ENCODE measurements at regions not wholly inside any gene's neighbourhood (a gene's known extent, or its start where the extent isn't known, plus 50 kb on each side); places are given as distances from the start of the nearest gene placed in this dataset.

DNA sequence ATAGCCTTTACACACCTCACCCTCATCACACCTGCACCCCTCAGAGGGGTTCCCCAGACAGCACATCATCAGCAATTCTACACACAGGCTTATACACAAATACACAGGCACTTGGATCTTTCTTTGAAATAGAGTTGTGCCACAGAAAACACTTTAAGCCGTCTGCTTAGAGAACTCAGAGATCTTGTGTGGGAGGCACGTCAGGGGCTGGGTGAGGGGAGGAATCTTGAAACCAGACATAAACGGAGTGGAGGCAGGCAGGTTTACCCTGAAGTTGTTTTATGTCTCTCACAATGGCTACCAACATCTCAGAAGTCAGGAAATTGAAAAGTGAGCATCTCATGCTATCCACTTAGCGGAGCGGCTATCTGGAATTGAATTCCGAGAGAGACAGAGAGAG, 151.9 kb upstream of the GJB5 start:
- no peaks in the 10 kb centered on the region for H3K36me3 ChIP-seq (ENCODE audit: control insufficient read depth in 1 of 2, insufficient read depth in 2 of 2, low read length in 2 of 2)
- ChIA-PET RAD21 (ENCODE audit: low non-redundant PET in 1 of 2, low total read pairs in 2 of 2, uncharacterized antibody in 2 of 2, unreplicated experiment in 2 of 2) (no interaction called here), POLR2A (no interaction called here), CTCF (no interaction called here)
- no peak overlapping the region for H3K9ac ChIP-seq (ENCODE audit: low read length)
- DNase-seq (ENCODE audit: low read depth, low spot score) (no peak), ATAC-seq (no peak)
- no peaks in the 10 kb centered on the region for H3K9me2 ChIP-seq (ENCODE audit: insufficient read depth)
- TF ChIP-seq ELF1 (IDR thresholded peaks at IDR 0.05; ENCODE audit: borderline replicate concordance, low read depth) (no peak), SIN3A (IDR thresholded peaks at IDR 0.05; ENCODE audit: low read depth) (no peak), POLR2A (IDR thresholded peaks at IDR 0.05; ENCODE audit: borderline replicate concordance, extremely low read depth, insufficient read depth, insufficient read length) (no peak), RAD21 (IDR thresholded peaks at IDR 0.05; ENCODE audit: low read depth) (no peak), ZFX (IDR thresholded peaks at IDR 0.05) (no peak), EZH2 (IDR thresholded peaks at IDR 0.05) (no peak), JUND (IDR thresholded peaks at IDR 0.05) (no peak), POLR2AphosphoS5 (IDR thresholded peaks at IDR 0.05; ENCODE audit: low read depth, low read length) (no peak), FOSL1 (IDR thresholded peaks at IDR 0.05; ENCODE audit: low read depth) (no peak), EZH2phosphoT487 (IDR thresholded peaks at IDR 0.05; ENCODE audit: borderline replicate concordance) (no peak), ZNF274 (IDR thresholded peaks at IDR 0.05; ENCODE audit: low read depth, low read length) (no peak), CBX3 (IDR thresholded peaks at IDR 0.05; ENCODE audit: low read depth) (no peak), SRF (IDR thresholded peaks at IDR 0.05; ENCODE audit: low read depth) (no peak), SP1 (IDR thresholded peaks at IDR 0.05; ENCODE audit: low read depth) (no peak), CEBPB (IDR thresholded peaks at IDR 0.05; ENCODE audit: low read depth) (no peak), YY1 (IDR thresholded peaks at IDR 0.05; ENCODE audit: extremely low read depth, insufficient replicate concordance, low read depth, low read length) (no peak)
- TF ChIP-seq, protein P1, sequence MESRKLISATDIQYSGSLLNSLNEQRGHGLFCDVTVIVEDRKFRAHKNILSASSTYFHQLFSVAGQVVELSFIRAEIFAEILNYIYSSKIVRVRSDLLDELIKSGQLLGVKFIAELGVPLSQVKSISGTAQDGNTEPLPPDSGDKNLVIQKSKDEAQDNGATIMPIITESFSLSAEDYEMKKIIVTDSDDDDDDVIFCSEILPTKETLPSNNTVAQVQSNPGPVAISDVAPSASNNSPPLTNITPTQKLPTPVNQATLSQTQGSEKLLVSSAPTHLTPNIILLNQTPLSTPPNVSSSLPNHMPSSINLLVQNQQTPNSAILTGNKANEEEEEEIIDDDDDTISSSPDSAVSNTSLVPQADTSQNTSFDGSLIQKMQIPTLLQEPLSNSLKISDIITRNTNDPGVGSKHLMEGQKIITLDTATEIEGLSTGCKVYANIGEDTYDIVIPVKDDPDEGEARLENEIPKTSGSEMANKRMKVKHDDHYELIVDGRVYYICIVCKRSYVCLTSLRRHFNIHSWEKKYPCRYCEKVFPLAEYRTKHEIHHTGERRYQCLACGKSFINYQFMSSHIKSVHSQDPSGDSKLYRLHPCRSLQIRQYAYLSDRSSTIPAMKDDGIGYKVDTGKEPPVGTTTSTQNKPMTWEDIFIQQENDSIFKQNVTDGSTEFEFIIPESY (IDR thresholded peaks at IDR 0.05; ENCODE audit: extremely low read depth, insufficient replicate concordance, low read length) = no peak
- TF ChIP-seq, protein P2, sequence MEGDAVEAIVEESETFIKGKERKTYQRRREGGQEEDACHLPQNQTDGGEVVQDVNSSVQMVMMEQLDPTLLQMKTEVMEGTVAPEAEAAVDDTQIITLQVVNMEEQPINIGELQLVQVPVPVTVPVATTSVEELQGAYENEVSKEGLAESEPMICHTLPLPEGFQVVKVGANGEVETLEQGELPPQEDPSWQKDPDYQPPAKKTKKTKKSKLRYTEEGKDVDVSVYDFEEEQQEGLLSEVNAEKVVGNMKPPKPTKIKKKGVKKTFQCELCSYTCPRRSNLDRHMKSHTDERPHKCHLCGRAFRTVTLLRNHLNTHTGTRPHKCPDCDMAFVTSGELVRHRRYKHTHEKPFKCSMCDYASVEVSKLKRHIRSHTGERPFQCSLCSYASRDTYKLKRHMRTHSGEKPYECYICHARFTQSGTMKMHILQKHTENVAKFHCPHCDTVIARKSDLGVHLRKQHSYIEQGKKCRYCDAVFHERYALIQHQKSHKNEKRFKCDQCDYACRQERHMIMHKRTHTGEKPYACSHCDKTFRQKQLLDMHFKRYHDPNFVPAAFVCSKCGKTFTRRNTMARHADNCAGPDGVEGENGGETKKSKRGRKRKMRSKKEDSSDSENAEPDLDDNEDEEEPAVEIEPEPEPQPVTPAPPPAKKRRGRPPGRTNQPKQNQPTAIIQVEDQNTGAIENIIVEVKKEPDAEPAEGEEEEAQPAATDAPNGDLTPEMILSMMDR (IDR thresholded peaks at IDR 0.05 in 2 of 3, conservative IDR thresholded peaks at IDR 0.05 in 1 of 3; ENCODE audit: borderline replicate concordance in 1 of 3, insufficient read depth in 1 of 3, low read depth in 2 of 3, low read length in 2 of 3) = no peak
- TF ChIP-seq, protein P3, sequence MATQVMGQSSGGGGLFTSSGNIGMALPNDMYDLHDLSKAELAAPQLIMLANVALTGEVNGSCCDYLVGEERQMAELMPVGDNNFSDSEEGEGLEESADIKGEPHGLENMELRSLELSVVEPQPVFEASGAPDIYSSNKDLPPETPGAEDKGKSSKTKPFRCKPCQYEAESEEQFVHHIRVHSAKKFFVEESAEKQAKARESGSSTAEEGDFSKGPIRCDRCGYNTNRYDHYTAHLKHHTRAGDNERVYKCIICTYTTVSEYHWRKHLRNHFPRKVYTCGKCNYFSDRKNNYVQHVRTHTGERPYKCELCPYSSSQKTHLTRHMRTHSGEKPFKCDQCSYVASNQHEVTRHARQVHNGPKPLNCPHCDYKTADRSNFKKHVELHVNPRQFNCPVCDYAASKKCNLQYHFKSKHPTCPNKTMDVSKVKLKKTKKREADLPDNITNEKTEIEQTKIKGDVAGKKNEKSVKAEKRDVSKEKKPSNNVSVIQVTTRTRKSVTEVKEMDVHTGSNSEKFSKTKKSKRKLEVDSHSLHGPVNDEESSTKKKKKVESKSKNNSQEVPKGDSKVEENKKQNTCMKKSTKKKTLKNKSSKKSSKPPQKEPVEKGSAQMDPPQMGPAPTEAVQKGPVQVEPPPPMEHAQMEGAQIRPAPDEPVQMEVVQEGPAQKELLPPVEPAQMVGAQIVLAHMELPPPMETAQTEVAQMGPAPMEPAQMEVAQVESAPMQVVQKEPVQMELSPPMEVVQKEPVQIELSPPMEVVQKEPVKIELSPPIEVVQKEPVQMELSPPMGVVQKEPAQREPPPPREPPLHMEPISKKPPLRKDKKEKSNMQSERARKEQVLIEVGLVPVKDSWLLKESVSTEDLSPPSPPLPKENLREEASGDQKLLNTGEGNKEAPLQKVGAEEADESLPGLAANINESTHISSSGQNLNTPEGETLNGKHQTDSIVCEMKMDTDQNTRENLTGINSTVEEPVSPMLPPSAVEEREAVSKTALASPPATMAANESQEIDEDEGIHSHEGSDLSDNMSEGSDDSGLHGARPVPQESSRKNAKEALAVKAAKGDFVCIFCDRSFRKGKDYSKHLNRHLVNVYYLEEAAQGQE (IDR thresholded peaks at IDR 0.05; ENCODE audit: low read depth) = no peak
- H4K20me1 ChIP-seq (ENCODE audit: insufficient read depth) = no peaks in the 10 kb centered on the region
- H3K4me1 ChIP-seq (ENCODE audit: control insufficient read depth in 1 of 2, insufficient read depth in 2 of 2, low read length in 2 of 2) = no peaks in the 10 kb centered on the region
- intact Hi-C loops (cut with micrococcal nuclease) = no loop called here
- BruUV-seq (replicated peaks) = no TSS peak
- peaks cover 28% of the 10 kb centered on the region for H3K27me3 ChIP-seq (ENCODE audit: insufficient read depth, low read length)
- H3K9me3 ChIP-seq (ENCODE audit: control insufficient read depth in 1 of 2, insufficient read depth in 1 of 2, low read depth in 1 of 2, low read length in 2 of 2) = no peaks in the 10 kb centered on the region
- H3K27ac ChIP-seq (ENCODE audit: low read depth, low read length) = no peak overlapping the region
- no peak overlapping the region for H2AFZ ChIP-seq (ENCODE audit: low read depth, low read length, poor library complexity, severe bottlenecking)
- no peaks in the 10 kb centered on the region for H3K79me2 ChIP-seq (ENCODE audit: insufficient read depth, low read length)
- H3K4me3 ChIP-seq (replicated peaks in 1 of 2; ENCODE audit: low read depth in 1 of 2, low read length in 2 of 2) = no peak overlapping the region
- no peak overlapping the region for H3K4me2 ChIP-seq (ENCODE audit: low read length)

Data from HCT116 (cell line).